Tibial nerve (tissue), 4 donors: ENCODE measurements at regions not wholly inside any gene's neighbourhood (a gene's known extent, or its start where the extent isn't known, plus 50 kb on each side); places are given as distances from the start of the nearest gene placed in this dataset.

Source experiments
- DNase-seq, 2 donors: peaks; one replicate each; pipeline ENCODE4 v3.0.0-alpha.2; 2019; ENCODE audit warnings: low spot score in 2 of 2
- H3K27ac ChIP-seq, 4 donors: fragments of 200-600 bp; sonication (generic) in 3 of 4; one replicate each; pipeline ENCODE4 v1.5.1; 2017 to 2019; ENCODE audit warnings: mild to moderate bottlenecking in 1 of 4
- H3K27me3 ChIP-seq, 2 donors: fragments of 200-600 bp; sonication (generic) in 1 of 2; one replicate each; pipeline versions ENCODE4 v1.5.1 to v1.6.0; 2017 to 2019
- H3K36me3 ChIP-seq, 3 donors: fragments of 200-600 bp; sonication (generic); one replicate each; pipeline ENCODE4 v1.5.1; 2018 to 2019
- H3K4me1 ChIP-seq, 4 donors: fragments of 200-600 bp; sonication (generic) in 3 of 4; one replicate each; pipeline ENCODE4 v1.5.1; 2017 to 2019
- H3K4me3 ChIP-seq, 4 donors: fragments of 200-600 bp; sonication (generic) in 3 of 4; one replicate each; pipeline ENCODE4 v1.5.1; 2017 to 2019; ENCODE audit warnings: mild to moderate bottlenecking in 1 of 4, moderate library complexity in 1 of 4
- H3K9me3 ChIP-seq, 4 donors: fragments of 200-600 bp; sonication (generic) in 3 of 4; one replicate each; pipeline ENCODE4 v1.5.1; 2017 to 2019
- CTCF ChIP-seq, 5 experiments: fragments of 200-600 bp in 3 of 5; fragments of 450-650 bp in 2 of 5; sonication (generic) in 3 of 5; IDR thresholded peaks; one replicate each; pipeline ENCODE4 v1.5.1; 2016 to 2019; ENCODE audit warnings: antibody characterized with exemption in 5 of 5, mild to moderate bottlenecking in 3 of 5, moderate library complexity in 2 of 5
- EP300 ChIP-seq, 2 donors: sonication (generic); formaldehyde crosslinking; IDR thresholded peaks; one replicate each; pipeline ENCODE4 v1.6.1; 2017; ENCODE audit warnings: antibody characterized with exemption in 2 of 2, mild to moderate bottlenecking in 1 of 2
- POLR2A ChIP-seq, 2 donors: fragments of 450-650 bp; IDR thresholded peaks; one replicate each; pipeline ENCODE4 v1.6.1; 2017; ENCODE audit warnings: antibody characterized with exemption in 2 of 2, mild to moderate bottlenecking in 2 of 2, moderate library complexity in 2 of 2
- WGBS, 2 donors: methylation state at CpG; one replicate each; pipeline ENCODE4 v1.1.5; 2018; 5-methylcytosine and 5-hydroxymethylcytosine counted together

GRCh38 chr11:112318661-112319060 lies 58.0 kb upstream of the PLET1 start:
- H3K27ac ChIP-seq, result peak overlapping the region in 2 of 4 donors; percentile 15 to 66
- no peaks in the 10 kb centered on the region for H3K9me3 ChIP-seq
- H3K27me3 ChIP-seq, result no peaks in the 10 kb centered on the region
- H3K36me3 ChIP-seq, result no peaks in the 10 kb centered on the region
- H3K4me1 ChIP-seq, result peaks cover 0 to 41% (median 10%) of the 10 kb centered on the region in 4 donors
- TF ChIP-seq CTCF (IDR thresholded peaks at IDR 0.05), result no peak
- no peak for TF ChIP-seq EP300 (IDR thresholded peaks at IDR 0.05)
- TF ChIP-seq POLR2A (IDR thresholded peaks at IDR 0.05), result no peak
- WGBS, 2 donors, result 90% methylated on average over 1 of the region's 1 CpG
- no peak overlapping the region for H3K4me3 ChIP-seq
- no peak for DNase-seq

GRCh38 chr11:112320668-112321067 lies 60.0 kb upstream of the PLET1 start:
- no peaks in the 10 kb centered on the region for H3K27me3 ChIP-seq
- WGBS, 2 donors, result 20 to 30% methylated on average over 5 of the region's 5 CpGs
- no peaks in the 10 kb centered on the region for H3K9me3 ChIP-seq
- no peaks in the 10 kb centered on the region for H3K36me3 ChIP-seq
- H3K4me3 ChIP-seq, result no peak overlapping the region
- H3K27ac ChIP-seq, result no peak overlapping the region
- peak; percentile 51 to 55 for DNase-seq
- TF ChIP-seq POLR2A (IDR thresholded peaks at IDR 0.05) (no peak), EP300 (IDR thresholded peaks at IDR 0.05) (no peak), CTCF (IDR thresholded peaks at IDR 0.05) (no peak)
- peaks cover 0 to 41% (median 10%) of the 10 kb centered on the region in 4 donors for H3K4me1 ChIP-seq

GRCh38 chr11:112321501-112322172 lies 61.0 kb upstream of the PLET1 start:
- Histone ChIP-seq H3K4me3 (no peak overlapping the region), H3K4me1 (peaks cover 0 to 41% (median 10%) of the 10 kb centered on the region in 4 donors), H3K27ac (no peak overlapping the region), H3K9me3 (peaks cover 0 to 3% (median 0%) of the 10 kb centered on the region in 4 donors), H3K36me3 (no peaks in the 10 kb centered on the region), H3K27me3 (no peaks in the 10 kb centered on the region)
- peak in 1 of 2 donors; percentile 21 for TF ChIP-seq EP300 (IDR thresholded peaks at IDR 0.05)
- no peak for TF ChIP-seq POLR2A (IDR thresholded peaks at IDR 0.05)
- TF ChIP-seq CTCF (IDR thresholded peaks at IDR 0.05), result no peak
- no peak for DNase-seq
- WGBS, 2 donors, result 60 to 69% methylated on average over 8 of the region's 8 CpGs

GRCh38 chr11:112322173-112322790 lies 61.6 kb upstream of the PLET1 start:
- Histone ChIP-seq H3K4me1 (peaks cover 0 to 37% (median 10%) of the 10 kb centered on the region in 4 donors), H3K9me3 (peaks cover 0 to 3% (median 0%) of the 10 kb centered on the region in 4 donors), H3K36me3 (no peaks in the 10 kb centered on the region), H3K27ac (no peak overlapping the region), H3K4me3 (no peak overlapping the region), H3K27me3 (no peaks in the 10 kb centered on the region)
- TF ChIP-seq CTCF (IDR thresholded peaks at IDR 0.05), result no peak
- no peak for TF ChIP-seq EP300 (IDR thresholded peaks at IDR 0.05)
- TF ChIP-seq POLR2A (IDR thresholded peaks at IDR 0.05), result no peak
- no peak for DNase-seq
- 88 to 92% methylated on average over 8 of the region's 8 CpGs for WGBS, 2 donors

GRCh38 chr11:112334381-112334780 lies 73.7 kb upstream of the PLET1 start:
- H3K4me3 ChIP-seq, result no peak overlapping the region
- no peak for DNase-seq
- no peak overlapping the region for H3K27ac ChIP-seq
- 54 to 69% methylated on average over 4 of the region's 4 CpGs for WGBS, 2 donors
- H3K27me3 ChIP-seq, result no peaks in the 10 kb centered on the region
- no peaks in the 10 kb centered on the region for H3K9me3 ChIP-seq
- no peak for TF ChIP-seq EP300 (IDR thresholded peaks at IDR 0.05)
- TF ChIP-seq CTCF (IDR thresholded peaks at IDR 0.05), result no peak
- TF ChIP-seq POLR2A (IDR thresholded peaks at IDR 0.05), result no peak
- H3K4me1 ChIP-seq, result no peaks in the 10 kb centered on the region
- H3K36me3 ChIP-seq, result peaks cover 0 to 21% (median 0%) of the 10 kb centered on the region in 3 donors
